Parathyroid adenoma (tissue), 2 donors: ENCODE measurements at regions not wholly inside any gene's neighbourhood (a gene's known extent, or its start where the extent isn't known, plus 50 kb on each side); places are given as distances from the start of the nearest gene placed in this dataset.

ENCODE experiments used
- H2AFZ ChIP-seq: fragments of 300-600 bp; sonication (generic); one replicate; pipeline ENCODE4 v1.7.0; 2017; ENCODE audit warnings: antibody characterized with exemption, mild to moderate bottlenecking
- H3K27ac ChIP-seq: fragments of 300-600 bp; sonication (generic); one replicate; pipeline ENCODE4 v1.7.0; 2017
- H3K27me3 ChIP-seq: fragments of 300-600 bp; sonication (generic); one replicate; pipeline ENCODE4 v1.7.0; 2017; ENCODE audit warnings: low read length; ENCODE audit not compliant: control insufficient read depth, insufficient read depth
- H3K36me3 ChIP-seq: fragments of 300-600 bp; sonication (generic); one replicate; pipeline ENCODE4 v1.7.0; 2017; ENCODE audit warnings: low read length; ENCODE audit not compliant: control insufficient read depth, insufficient read depth
- H3K4me1 ChIP-seq: fragments of 300-600 bp; sonication (generic); one replicate; pipeline ENCODE4 v1.7.0; 2017; ENCODE audit warnings: control low read depth
- H3K4me2 ChIP-seq: fragments of 300-600 bp; sonication (generic); one replicate; pipeline ENCODE4 v1.7.0; 2017; ENCODE audit warnings: low read length
- H3K4me3 ChIP-seq: fragments of 300-600 bp; sonication (generic); one replicate; pipeline ENCODE4 v1.7.0; 2017; ENCODE audit warnings: low read depth, low read length
- H3K79me2 ChIP-seq: fragments of 300-600 bp; sonication (generic); one replicate; pipeline ENCODE4 v1.7.0; 2017; ENCODE audit warnings: control low read depth
- H3K9ac ChIP-seq: fragments of 300-600 bp; sonication (generic); one replicate; pipeline ENCODE4 v1.7.0; 2017; ENCODE audit warnings: mild to moderate bottlenecking
- H3K9me3 ChIP-seq: fragments of 300-600 bp; sonication (generic); one replicate; pipeline ENCODE4 v1.7.0; 2017; ENCODE audit warnings: low read length; ENCODE audit not compliant: control insufficient read depth
- CTCF ChIP-seq: fragments of 300-600 bp; sonication (generic); IDR thresholded peaks from one replicate; pipeline ENCODE4 v1.7.0; 2017; ENCODE audit warnings: antibody characterized with exemption, mild to moderate bottlenecking
- donor health status: primary hyperparathyroidism.

GRCh38 chr21:30081506-30081905 lies 85.1 kb downstream of the CLDN17 start:
- Histone ChIP-seq H3K9me3 (no peaks in the 10 kb centered on the region), H3K4me2 (no peak overlapping the region), H3K9ac (no peak overlapping the region), H3K79me2 (no peaks in the 10 kb centered on the region), H3K36me3 (no peaks in the 10 kb centered on the region), H2AFZ (no peak overlapping the region), H3K4me3 (no peak overlapping the region), H3K4me1 (no peaks in the 10 kb centered on the region), H3K27ac (no peak overlapping the region), H3K27me3 (no peaks in the 10 kb centered on the region)
- TF ChIP-seq CTCF, result no peak

GRCh38 chr21:30072496-30072895 lies 94.1 kb downstream of the CLDN17 start:
- no peaks in the 10 kb centered on the region for H3K9me3 ChIP-seq
- no peaks in the 10 kb centered on the region for H3K27me3 ChIP-seq
- no peaks in the 10 kb centered on the region for H3K36me3 ChIP-seq
- no peaks in the 10 kb centered on the region for H3K79me2 ChIP-seq
- TF ChIP-seq CTCF, result no peak
- no peak overlapping the region for H3K27ac ChIP-seq
- no peaks in the 10 kb centered on the region for H3K4me1 ChIP-seq
- no peak overlapping the region for H3K9ac ChIP-seq
- no peak overlapping the region for H2AFZ ChIP-seq
- H3K4me2 ChIP-seq, result no peak overlapping the region
- no peak overlapping the region for H3K4me3 ChIP-seq

DNA sequence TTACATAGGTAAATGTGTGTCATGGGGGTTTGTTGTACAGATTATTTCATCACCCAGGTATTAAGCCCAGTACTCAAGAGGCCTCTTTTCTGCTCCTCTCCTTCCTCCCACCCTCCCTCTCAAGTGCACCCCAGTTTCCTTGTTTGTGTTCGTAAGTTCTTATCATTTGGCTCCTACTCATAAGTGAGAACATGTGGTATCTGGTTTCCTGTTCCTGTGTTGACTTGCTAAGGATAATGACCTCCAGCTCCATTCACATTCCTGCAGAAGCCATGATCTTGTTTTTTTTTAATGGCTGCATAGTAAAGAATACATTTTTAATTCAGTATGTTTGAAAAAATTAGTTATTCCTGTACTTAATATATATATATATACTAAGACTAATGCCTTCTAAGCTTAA lies 107.7 kb downstream of the CLDN17 start:
- no peak overlapping the region for H3K4me2 ChIP-seq
- H3K36me3 ChIP-seq, result no peaks in the 10 kb centered on the region
- H2AFZ ChIP-seq, result no peak overlapping the region
- H3K27ac ChIP-seq, result no peak overlapping the region
- no peaks in the 10 kb centered on the region for H3K4me1 ChIP-seq
- H3K27me3 ChIP-seq, result no peaks in the 10 kb centered on the region
- no peak for TF ChIP-seq CTCF
- no peaks in the 10 kb centered on the region for H3K79me2 ChIP-seq
- H3K9me3 ChIP-seq, result no peaks in the 10 kb centered on the region
- no peak overlapping the region for H3K9ac ChIP-seq
- H3K4me3 ChIP-seq, result no peak overlapping the region

DNA sequence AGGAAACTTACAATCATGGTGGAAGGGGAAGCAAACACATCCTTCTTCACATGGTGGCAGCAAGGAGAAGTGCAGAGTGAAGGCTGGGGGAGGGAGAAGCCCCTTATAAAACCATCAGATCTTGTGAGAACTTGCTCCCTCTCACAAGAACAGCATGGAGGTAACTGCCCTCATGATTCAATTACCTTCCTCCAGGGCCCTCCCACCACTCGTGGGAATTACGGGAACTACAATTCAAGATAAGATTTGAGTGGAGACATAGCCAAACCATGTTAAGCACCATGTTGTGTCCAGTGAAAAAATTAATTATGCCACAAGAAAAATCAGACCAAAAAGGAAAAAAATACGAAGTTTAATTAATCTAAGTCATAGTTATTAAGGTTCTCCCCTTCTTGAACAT lies 109.5 kb downstream of the CLDN17 start:
- Histone ChIP-seq H3K4me2 (no peak overlapping the region), H3K27me3 (no peaks in the 10 kb centered on the region), H2AFZ (no peak overlapping the region), H3K79me2 (no peaks in the 10 kb centered on the region), H3K36me3 (no peaks in the 10 kb centered on the region), H3K9ac (no peak overlapping the region), H3K27ac (no peak overlapping the region), H3K4me1 (no peaks in the 10 kb centered on the region), H3K4me3 (no peak overlapping the region), H3K9me3 (no peaks in the 10 kb centered on the region)
- no peak for TF ChIP-seq CTCF

GRCh38 chr21:30048570-30048969 lies 108.8 kb upstream of the GRIK1 start:
- TF ChIP-seq CTCF, result no peak
- H3K36me3 ChIP-seq, result no peaks in the 10 kb centered on the region
- H3K27me3 ChIP-seq, result no peaks in the 10 kb centered on the region
- H3K9me3 ChIP-seq, result no peaks in the 10 kb centered on the region
- no peak overlapping the region for H2AFZ ChIP-seq
- H3K79me2 ChIP-seq, result no peaks in the 10 kb centered on the region
- no peak overlapping the region for H3K4me3 ChIP-seq
- no peak overlapping the region for H3K27ac ChIP-seq
- no peak overlapping the region for H3K9ac ChIP-seq
- no peak overlapping the region for H3K4me2 ChIP-seq
- H3K4me1 ChIP-seq, result no peaks in the 10 kb centered on the region
